Tibial artery (tissue), 4 donors: ENCODE measurements at regions not wholly inside any gene's neighbourhood (a gene's known extent, or its start where the extent isn't known, plus 50 kb on each side); places are given as distances from the start of the nearest gene placed in this dataset.

ENCODE experiments used
- DNase-seq, 2 donors: peaks; one replicate each; pipeline ENCODE4 v3.0.0-alpha.2; 2019
- H3K27ac ChIP-seq, 2 donors: fragments of 200-600 bp; sonication (generic) in 1 of 2; 1 replicate in 1 of 2; 2 replicates in 1 of 2; pipeline ENCODE4 v1.5.1; 2018 to 2019; ENCODE audit warnings: mild to moderate bottlenecking in 1 of 2
- H3K27me3 ChIP-seq, 2 donors: fragments of 200-600 bp; sonication (generic) in 1 of 2; one replicate each; pipeline versions ENCODE4 v1.5.1 to v1.6.0; 2016 to 2019
- H3K36me3 ChIP-seq, 3 donors: fragments of 200-600 bp; sonication (generic) in 2 of 3; one replicate each; pipeline ENCODE4 v1.5.1; 2016 to 2019; ENCODE audit warnings: mild to moderate bottlenecking in 2 of 3
- H3K4me1 ChIP-seq, 4 donors: fragments of 200-600 bp; sonication (generic) in 2 of 4; 1 replicate in 3 of 4; 2 replicates in 1 of 4; pipeline ENCODE4 v1.5.1; 2016 to 2019
- H3K4me3 ChIP-seq, 2 donors: fragments of 200-600 bp; sonication (generic) in 1 of 2; 1 replicate in 1 of 2; 2 replicates in 1 of 2; pipeline ENCODE4 v1.5.1; 2018 to 2019; ENCODE audit warnings: mild to moderate bottlenecking in 2 of 2
- H3K9me3 ChIP-seq, 3 donors: fragments of 200-600 bp; sonication (generic) in 1 of 3; one replicate each; pipeline ENCODE4 v1.5.1; 2016 to 2019
- intact Hi-C: fragments of 100-400 bp; cut with DNase I; formaldehyde crosslinking; loops from one replicate; pipeline ENCODE4 v1.15.0; 2023; ENCODE audit warnings: low total_unique reads
- TF ChIP-seq, protein P1 (sequence below), 2 experiments: fragments of 200-600 bp in 1 of 2; fragments of 450-650 bp in 1 of 2; IDR thresholded peaks; one replicate each; pipeline ENCODE4 v1.5.1; 2017 to 2019; ENCODE audit warnings: antibody characterized with exemption in 2 of 2, mild to moderate bottlenecking in 1 of 2, moderate library complexity in 1 of 2

DNA sequence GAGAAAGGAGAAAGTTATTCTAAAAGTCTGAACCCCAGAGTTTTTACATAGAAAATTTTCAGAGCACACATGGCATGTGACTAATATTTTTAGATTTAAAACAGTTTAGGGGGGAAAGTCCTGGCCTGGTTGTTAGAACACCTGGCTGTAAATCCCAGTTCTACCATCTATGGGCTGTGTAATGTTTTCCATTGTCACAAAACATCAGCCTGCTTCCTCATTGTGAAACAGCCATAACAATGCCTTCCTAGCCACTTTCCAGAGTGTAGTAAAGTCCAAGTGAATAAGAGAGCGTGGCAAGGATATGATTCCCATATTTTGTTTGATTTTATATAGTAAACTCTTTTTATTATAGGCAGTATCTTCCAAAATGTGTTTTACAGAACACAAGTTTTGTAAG lies 310.0 kb upstream of the DCN start:
- Histone ChIP-seq H3K4me3 (no peak overlapping the region), H3K27ac (no peak overlapping the region), H3K36me3 (no peaks in the 10 kb centered on the region), H3K27me3 (no peaks in the 10 kb centered on the region), H3K4me1 (no peaks in the 10 kb centered on the region), H3K9me3 (no peaks in the 10 kb centered on the region)
- TF ChIP-seq, protein P1, sequence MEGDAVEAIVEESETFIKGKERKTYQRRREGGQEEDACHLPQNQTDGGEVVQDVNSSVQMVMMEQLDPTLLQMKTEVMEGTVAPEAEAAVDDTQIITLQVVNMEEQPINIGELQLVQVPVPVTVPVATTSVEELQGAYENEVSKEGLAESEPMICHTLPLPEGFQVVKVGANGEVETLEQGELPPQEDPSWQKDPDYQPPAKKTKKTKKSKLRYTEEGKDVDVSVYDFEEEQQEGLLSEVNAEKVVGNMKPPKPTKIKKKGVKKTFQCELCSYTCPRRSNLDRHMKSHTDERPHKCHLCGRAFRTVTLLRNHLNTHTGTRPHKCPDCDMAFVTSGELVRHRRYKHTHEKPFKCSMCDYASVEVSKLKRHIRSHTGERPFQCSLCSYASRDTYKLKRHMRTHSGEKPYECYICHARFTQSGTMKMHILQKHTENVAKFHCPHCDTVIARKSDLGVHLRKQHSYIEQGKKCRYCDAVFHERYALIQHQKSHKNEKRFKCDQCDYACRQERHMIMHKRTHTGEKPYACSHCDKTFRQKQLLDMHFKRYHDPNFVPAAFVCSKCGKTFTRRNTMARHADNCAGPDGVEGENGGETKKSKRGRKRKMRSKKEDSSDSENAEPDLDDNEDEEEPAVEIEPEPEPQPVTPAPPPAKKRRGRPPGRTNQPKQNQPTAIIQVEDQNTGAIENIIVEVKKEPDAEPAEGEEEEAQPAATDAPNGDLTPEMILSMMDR (IDR thresholded peaks at IDR 0.05), result no peak
- DNase-seq, result no peak
- intact Hi-C loops, result no loop called here

DNA sequence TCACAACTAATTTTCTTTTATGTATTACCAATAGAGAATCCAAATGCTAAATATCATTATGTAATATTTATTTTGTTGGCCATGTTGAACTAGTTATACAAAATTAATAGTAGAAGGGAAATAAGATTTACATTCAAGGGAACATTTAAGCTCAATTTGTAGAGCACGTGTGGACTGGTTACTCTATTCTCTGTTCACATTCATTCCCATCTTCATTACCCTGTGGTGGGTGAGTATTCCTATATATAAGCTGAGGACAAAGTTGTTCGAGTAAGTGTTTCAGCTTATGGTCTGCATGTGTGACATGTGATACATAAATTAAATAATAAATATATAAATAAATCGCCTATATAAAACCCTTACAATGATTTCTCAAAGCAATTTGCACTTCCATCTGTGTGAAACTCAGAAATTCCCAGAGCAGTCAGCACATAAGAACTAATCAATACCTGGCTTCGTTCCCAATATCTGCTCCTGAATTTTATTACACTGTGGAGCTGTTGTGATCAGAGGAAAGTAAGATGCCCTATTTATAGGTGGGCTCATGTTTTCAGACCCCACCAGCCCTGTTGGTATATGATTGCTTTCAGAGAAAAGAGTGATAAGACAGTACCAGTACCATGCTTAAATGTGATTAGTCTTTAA lies 308.2 kb upstream of the DCN start:
- H3K36me3 ChIP-seq, result no peaks in the 10 kb centered on the region
- DNase-seq, result no peak
- no peaks in the 10 kb centered on the region for H3K4me1 ChIP-seq
- H3K4me3 ChIP-seq, result no peak overlapping the region
- TF ChIP-seq, protein P1 (IDR thresholded peaks at IDR 0.05), result no peak
- no peaks in the 10 kb centered on the region for H3K27me3 ChIP-seq
- no peaks in the 10 kb centered on the region for H3K9me3 ChIP-seq
- intact Hi-C loops, result no loop called here
- no peak overlapping the region for H3K27ac ChIP-seq

DNA sequence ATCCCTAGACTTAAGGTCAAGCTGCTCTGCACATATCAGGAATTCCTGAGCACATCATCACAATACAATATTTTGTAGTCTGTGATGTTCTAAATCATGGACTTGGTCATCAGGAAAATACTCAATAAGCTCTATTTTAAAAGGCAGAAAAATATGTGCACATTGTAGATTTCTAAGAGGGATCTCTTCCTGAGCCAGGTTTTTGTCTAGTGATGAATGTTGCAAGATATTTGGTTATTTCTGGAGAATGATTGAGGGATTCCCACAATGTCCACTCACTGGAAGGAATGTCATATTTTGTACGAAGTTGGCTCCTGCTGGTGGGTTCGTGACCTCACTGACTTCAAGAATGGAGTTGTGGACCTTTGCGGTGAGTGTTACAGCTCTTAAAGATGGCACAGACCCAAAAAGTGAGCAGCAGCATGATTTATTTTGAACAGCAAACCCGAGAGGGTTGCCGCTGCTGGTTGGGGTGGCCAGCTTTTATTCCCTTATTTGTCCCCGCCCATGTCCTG lies 300.9 kb upstream of the DCN start:
- H3K27me3 ChIP-seq, result no peaks in the 10 kb centered on the region
- H3K9me3 ChIP-seq, result no peaks in the 10 kb centered on the region
- no peaks in the 10 kb centered on the region for H3K4me1 ChIP-seq
- H3K4me3 ChIP-seq, result no peak overlapping the region
- no peak overlapping the region for H3K27ac ChIP-seq
- H3K36me3 ChIP-seq, result no peaks in the 10 kb centered on the region
- no peak for DNase-seq
- TF ChIP-seq, protein P1 (IDR thresholded peaks at IDR 0.05), result no peak
- intact Hi-C loops, result no loop called here

DNA sequence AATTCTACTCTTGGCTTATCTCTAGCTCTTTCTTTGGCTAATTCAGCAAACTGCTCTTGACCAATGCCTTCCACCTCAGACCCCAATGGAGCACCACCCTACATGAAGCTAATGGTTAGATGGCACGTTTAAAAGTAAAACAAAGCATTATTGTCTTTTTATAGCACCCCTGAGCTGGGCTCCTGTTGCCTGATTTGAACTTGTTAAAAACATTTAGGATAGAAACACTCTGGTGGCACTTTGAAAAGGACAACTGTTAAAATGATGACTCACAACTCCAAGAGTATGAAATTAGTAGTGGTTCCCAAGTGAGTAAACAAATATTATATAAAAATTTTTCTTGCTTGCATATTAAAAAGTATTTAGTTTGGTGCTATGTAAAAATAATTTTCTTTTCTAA lies 299.6 kb upstream of the DCN start:
- H3K4me3 ChIP-seq, result no peak overlapping the region
- no peaks in the 10 kb centered on the region for H3K27me3 ChIP-seq
- H3K4me1 ChIP-seq, result no peaks in the 10 kb centered on the region
- no peaks in the 10 kb centered on the region for H3K9me3 ChIP-seq
- no peak overlapping the region for H3K27ac ChIP-seq
- TF ChIP-seq, protein P1 (IDR thresholded peaks at IDR 0.05), result no peak
- no peak for DNase-seq
- intact Hi-C loops, result no loop called here
- no peaks in the 10 kb centered on the region for H3K36me3 ChIP-seq

DNA sequence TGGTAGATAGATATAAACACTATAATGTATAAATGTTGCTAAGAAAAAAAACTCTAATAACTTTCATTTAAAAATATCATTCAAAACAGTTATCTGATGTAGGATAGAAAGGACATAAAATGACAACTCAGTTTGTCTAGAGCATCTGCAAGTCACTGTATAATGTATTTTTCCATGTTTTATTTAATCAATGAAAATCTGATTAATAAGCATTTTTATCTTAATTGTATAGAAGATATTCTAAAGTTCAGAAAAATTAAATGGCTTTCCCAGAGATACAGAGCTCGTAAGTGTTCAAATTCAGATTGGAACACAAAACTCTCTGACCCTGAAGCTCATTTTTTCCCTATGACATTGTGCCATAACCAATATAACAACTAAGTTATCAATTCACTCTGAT lies 295.9 kb upstream of the DCN start:
- Histone ChIP-seq H3K4me3 (no peak overlapping the region), H3K27me3 (no peaks in the 10 kb centered on the region), H3K9me3 (no peaks in the 10 kb centered on the region), H3K36me3 (no peaks in the 10 kb centered on the region), H3K4me1 (no peaks in the 10 kb centered on the region), H3K27ac (no peak overlapping the region)
- intact Hi-C loops, result no loop called here
- DNase-seq, result no peak
- TF ChIP-seq, protein P1 (IDR thresholded peaks at IDR 0.05), result no peak

DNA sequence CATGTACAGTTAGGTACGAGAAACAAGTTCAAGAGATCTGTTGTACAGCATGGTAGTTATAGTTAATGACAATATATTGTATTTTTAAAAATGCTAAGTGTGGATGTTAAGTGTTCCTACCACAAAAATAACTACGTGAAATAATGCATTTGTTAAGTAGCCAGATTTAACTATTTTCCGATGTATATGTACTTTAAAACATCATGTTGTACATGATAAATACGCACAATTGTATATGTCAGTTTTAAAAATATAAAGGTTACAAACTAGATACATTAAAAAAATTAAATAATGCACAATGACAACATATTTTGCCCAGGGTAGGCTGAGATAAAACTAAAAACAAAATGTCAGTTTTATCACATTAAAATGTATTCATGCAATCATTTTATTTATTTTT lies 285.1 kb upstream of the DCN start:
- Histone ChIP-seq H3K4me1 (no peaks in the 10 kb centered on the region), H3K4me3 (no peak overlapping the region), H3K9me3 (no peaks in the 10 kb centered on the region), H3K27me3 (no peaks in the 10 kb centered on the region), H3K27ac (no peak overlapping the region), H3K36me3 (no peaks in the 10 kb centered on the region)
- DNase-seq, result no peak
- TF ChIP-seq, protein P1 (IDR thresholded peaks at IDR 0.05), result no peak
- intact Hi-C loops, result no loop called here
